GM21381 (cell line): ENCODE measurements at regions not wholly inside any gene's neighbourhood (a gene's known extent, or its start where the extent isn't known, plus 50 kb on each side); places are given as distances from the start of the nearest gene placed in this dataset.
"Not testable (repeated sequence)": the region's sequence is repeated elsewhere in the genome, so short reads cannot be mapped to it uniquely, and the experiment has no call there.

ENCODE experiments used
- ATAC-seq: cut with Tn5 transposase; IDR thresholded peaks from one replicate; pipeline ENCODE4 v1.9.1; 2021; ENCODE audit warnings: mild to moderate bottlenecking, moderate library complexity; ENCODE audit not compliant: unreplicated experiment

GRCh38 chr4:15162465-15163283 lies 160.4 kb downstream of the CPEB2 start:
- ATAC-seq, result no peak

- no peak for ATAC-seq
Measured at GRCh38 chr4:15163284-15163645, 161.0 kb downstream of the CPEB2 start.

- no peak for ATAC-seq
Measured at GRCh38 chr4:15164571-15164970, 162.3 kb downstream of the CPEB2 start.

GRCh38 chr4:15167743-15168142 lies 165.5 kb downstream of the CPEB2 start:
- no peak for ATAC-seq

GRCh38 chr4:15168759-15169158 lies 166.5 kb downstream of the CPEB2 start:
- no peak for ATAC-seq

GRCh38 chr4:15171725-15172124 lies 169.4 kb downstream of the CPEB2 start:
- ATAC-seq, result no peak

GRCh38 chr4:15173251-15173650 lies 171.0 kb downstream of the CPEB2 start:
- no peak for ATAC-seq

- not testable (repeated sequence) for ATAC-seq
Measured at GRCh38 chr4:15174168-15174567, 171.9 kb downstream of the CPEB2 start.

GRCh38 chr4:15179842-15180241 lies 177.6 kb downstream of the CPEB2 start:
- ATAC-seq, result not testable (repeated sequence)

- peak; percentile 57 for ATAC-seq
Measured at GRCh38 chr4:15182600-15183220, 180.4 kb downstream of the CPEB2 start.

- ATAC-seq, result no peak
Measured at GRCh38 chr4:15186149-15186548, 183.9 kb downstream of the CPEB2 start.

GRCh38 chr4:15186806-15187205 lies 184.5 kb downstream of the CPEB2 start:
- no peak for ATAC-seq

GRCh38 chr4:15188605-15189539 lies 186.6 kb downstream of the CPEB2 start:
- peak; percentile 51 for ATAC-seq

- ATAC-seq, result no peak
Measured at GRCh38 chr4:15194520-15194919, 192.2 kb downstream of the CPEB2 start.

GRCh38 chr4:15197005-15197404 lies 194.7 kb downstream of the CPEB2 start:
- no peak for ATAC-seq

GRCh38 chr4:15198070-15198727 lies 195.9 kb downstream of the CPEB2 start:
- no peak for ATAC-seq

GRCh38 chr4:15201782-15202181 lies 199.5 kb downstream of the CPEB2 start:
- no peak for ATAC-seq

- no peak for ATAC-seq
Measured at GRCh38 chr4:15202481-15202880, 200.2 kb downstream of the CPEB2 start.

- not testable (repeated sequence) for ATAC-seq
Measured at GRCh38 chr4:15206526-15206925, 204.2 kb downstream of the CPEB2 start.

- no peak for ATAC-seq
Measured at GRCh38 chr4:15213302-15213970, 211.2 kb downstream of the CPEB2 start.
